ENCODE measurements at regions not wholly inside any gene's neighbourhood (a gene's known extent, or its start where the extent isn't known, plus 50 kb on each side); places are given as distances from the start of the nearest gene placed in this dataset.

- intact Hi-C loops (cut with micrococcal nuclease) = no loop called here
Observed at GRCh38 chr7:19215412-19215811, 70.2 kb upstream of the FERD3L start.

- intact Hi-C loops (cut with micrococcal nuclease) = no loop called here
Observed at GRCh38 chr7:19213746-19214145, 68.5 kb upstream of the FERD3L start.

GRCh38 chr7:19210893-19211413 lies 65.7 kb upstream of the FERD3L start:
- intact Hi-C loops (cut with micrococcal nuclease) = no loop called here

- intact Hi-C loops (cut with micrococcal nuclease) = no loop called here
Observed at GRCh38 chr7:19209166-19209696, 64.0 kb upstream of the FERD3L start.

GRCh38 chr7:19206721-19207120 lies 61.5 kb upstream of the FERD3L start:
- intact Hi-C loops (cut with micrococcal nuclease) = no loop called here

- intact Hi-C loops (cut with micrococcal nuclease) = no loop called here
Observed at GRCh38 chr7:19203686-19204085, 58.5 kb upstream of the FERD3L start.

- intact Hi-C loops (cut with micrococcal nuclease) = no loop called here
Observed at GRCh38 chr7:19202599-19202998, 57.4 kb upstream of the FERD3L start.
